GM18858 (cell line): ENCODE measurements at regions not wholly inside any gene's neighbourhood (a gene's known extent, or its start where the extent isn't known, plus 50 kb on each side); places are given as distances from the start of the nearest gene placed in this dataset.
"Not testable (repeated sequence)": the region's sequence is repeated elsewhere in the genome, so short reads cannot be mapped to it uniquely, and the experiment has no call there.

Experiments
- ATAC-seq: cut with Tn5 transposase; IDR thresholded peaks from one replicate; pipeline ENCODE4 v1.9.1; 2021; ENCODE audit not compliant: unreplicated experiment

GRCh38 chr5:130502702-130503101, 598.4 kb downstream of the CHSY3 start:
- no peak for ATAC-seq

- no peak for ATAC-seq
These were observed 597.0 kb downstream of the CHSY3 start for GRCh38 chr5:130501151-130501865.

- not testable (repeated sequence) for ATAC-seq
These were observed 596.2 kb downstream of the CHSY3 start for GRCh38 chr5:130500495-130500894.

GRCh38 chr5:130496215-130496614, 592.0 kb downstream of the CHSY3 start:
- ATAC-seq = no peak

GRCh38 chr5:130488252-130488651, 584.0 kb downstream of the CHSY3 start:
- ATAC-seq = no peak

GRCh38 chr5:130479045-130479804, 575.0 kb downstream of the CHSY3 start:
- no peak for ATAC-seq

GRCh38 chr5:130476325-130476724, 572.1 kb downstream of the CHSY3 start:
- no peak for ATAC-seq

- ATAC-seq = no peak
These were observed 558.3 kb downstream of the CHSY3 start for GRCh38 chr5:130462516-130462915.

GRCh38 chr5:130455175-130455574, 550.9 kb downstream of the CHSY3 start:
- no peak for ATAC-seq

GRCh38 chr5:130452744-130453143, 548.5 kb downstream of the CHSY3 start:
- no peak for ATAC-seq

GRCh38 chr5:130436430-130436829, 532.2 kb downstream of the CHSY3 start:
- ATAC-seq = no peak

GRCh38 chr5:130427222-130427955, 523.1 kb downstream of the CHSY3 start:
- ATAC-seq = no peak

- ATAC-seq = no peak
These were observed 521.2 kb downstream of the CHSY3 start for GRCh38 chr5:130425424-130425823.

- ATAC-seq = no peak
These were observed 520.1 kb downstream of the CHSY3 start for GRCh38 chr5:130424341-130424740.

- ATAC-seq = no peak
These were observed 498.6 kb downstream of the CHSY3 start for GRCh38 chr5:130402906-130403305.

GRCh38 chr5:130400091-130400490, 495.8 kb downstream of the CHSY3 start:
- no peak for ATAC-seq

- ATAC-seq = no peak
These were observed 494.6 kb downstream of the CHSY3 start for GRCh38 chr5:130398825-130399224.

- ATAC-seq = not testable (repeated sequence)
These were observed 493.5 kb downstream of the CHSY3 start for GRCh38 chr5:130397727-130398126.

- no peak for ATAC-seq
These were observed 492.9 kb downstream of the CHSY3 start for GRCh38 chr5:130397132-130397531.

- ATAC-seq = not testable (repeated sequence)
These were observed 487.5 kb downstream of the CHSY3 start for GRCh38 chr5:130391727-130392264.

GRCh38 chr5:130386155-130386554, 481.9 kb downstream of the CHSY3 start:
- ATAC-seq = no peak
